Endothelial cell of umbilical vein (primary cell): ENCODE measurements at regions not wholly inside any gene's neighbourhood (a gene's known extent, or its start where the extent isn't known, plus 50 kb on each side); places are given as distances from the start of the nearest gene placed in this dataset.

ENCODE experiments used
- BruUV-seq: library from RNA; stranded (reverse); fragments of 400-500 nt; replicated peaks from 2 replicates; lab custom pipeline; 2021; lab: Mats Ljungman, UMichigan
- CTCF ChIA-PET: fragments of 300-600, 350-600 bp; sonication (Branson Sonifier 250); formaldehyde crosslinking; loops from one replicate; lab custom pipeline; 2021; ENCODE audit warnings: antibody characterized with exemption, inconsistent platforms; lab: Charles Lee
- POLR2A ChIA-PET: fragments of 300-600, 350-600 bp; sonication (Branson Sonifier 250); formaldehyde crosslinking; loops from one replicate; lab custom pipeline; 2021; ENCODE audit warnings: antibody characterized with exemption, inconsistent platforms; lab: Charles Lee
- DNase-seq: peaks from one replicate; pipeline ENCODE4 v3.0.0-alpha.2; 2011; ENCODE audit warnings: low read depth, low spot score
- FAIRE-seq: peaks from 2 replicates; lab custom pipeline; 2011; peaks lifted over from hg19 to GRCh38; lab: Jason Lieb, UNC
- H2AFZ ChIP-seq: 2 replicates; pipeline ENCODE4 v1.6.0; 2012; ENCODE audit warnings: low read depth, low read length, control low read depth, inconsistent platforms
- H3K27ac ChIP-seq: 2 replicates; pipeline ENCODE4 v1.5.1; 2011; ENCODE audit warnings: low read depth, mild to moderate bottlenecking, control low read depth, low read length, moderate library complexity; ENCODE audit not compliant: insufficient read depth
- H3K27me3 ChIP-seq, 2 experiments: 2 replicates each; pipeline versions ENCODE4 v1.6.0 to v1.6.1; 2011; ENCODE audit warnings: low read length in 2 of 2, mixed read lengths in 1 of 2; ENCODE audit not compliant: control insufficient read depth in 2 of 2, insufficient read depth in 2 of 2
- H3K36me3 ChIP-seq, 2 experiments: 2 replicates in 1 of 2; 3 replicates in 1 of 2; pipeline ENCODE4 v1.5.1; 2011; ENCODE audit warnings: low read length in 2 of 2, mild to moderate bottlenecking in 1 of 2, moderate library complexity in 1 of 2; ENCODE audit not compliant: control insufficient read depth in 2 of 2, insufficient read depth in 2 of 2; ENCODE audit errors: extremely low read depth in 1 of 2
- H3K4me1 ChIP-seq: 3 replicates; pipeline ENCODE4 v1.5.1; 2011; ENCODE audit warnings: mild to moderate bottlenecking, low read length; ENCODE audit not compliant: control insufficient read depth, insufficient read depth; ENCODE audit errors: extremely low read depth
- H3K4me2 ChIP-seq: 2 replicates; pipeline ENCODE4 v1.6.1; 2011; ENCODE audit warnings: low read length, control low read depth, mixed read lengths; ENCODE audit not compliant: insufficient read depth
- H3K4me3 ChIP-seq, 3 experiments: fragments of 200-600 bp in 1 of 3; sonication (generic), shearing (Covaris generic) in 1 of 3; replicated peaks in 1 of 3; 2 replicates each; pipeline ENCODE4 v1.5.1; 2011 to 2016; ENCODE audit warnings: control low read depth in 3 of 3, low read length in 3 of 3, mild to moderate bottlenecking in 2 of 3, inconsistent platforms in 1 of 3, low read depth in 1 of 3, moderate library complexity in 1 of 3; ENCODE audit not compliant: insufficient read depth in 1 of 3
- H3K79me2 ChIP-seq: 2 replicates; pipeline ENCODE4 v1.6.0; 2012; ENCODE audit warnings: low read length, inconsistent platforms; ENCODE audit not compliant: control insufficient read depth, insufficient read depth
- H3K9ac ChIP-seq: replicated peaks from 2 replicates; pipeline ENCODE3; 2011; ENCODE audit warnings: low read length, control low read depth; ENCODE audit not compliant: insufficient read depth; ENCODE audit errors: extremely low read depth
- H3K9me1 ChIP-seq: replicated peaks from 3 replicates; pipeline ENCODE4 v1.6.0; 2011; ENCODE audit warnings: mild to moderate bottlenecking, low read length; ENCODE audit not compliant: control insufficient read depth, insufficient read depth; ENCODE audit errors: extremely low read depth
- H3K9me3 ChIP-seq: replicated peaks from 2 replicates; pipeline ENCODE4 v1.5.1; 2012; ENCODE audit warnings: low read length, inconsistent platforms; ENCODE audit not compliant: control insufficient read depth, insufficient read depth
- H4K20me1 ChIP-seq: replicated peaks from 2 replicates; pipeline ENCODE3; 2011; ENCODE audit warnings: mild to moderate bottlenecking, low read length; ENCODE audit not compliant: control insufficient read depth, insufficient read depth; ENCODE audit errors: extremely low read depth
- EZH2 ChIP-seq: IDR thresholded peaks from 2 replicates; pipeline ENCODE4 v1.6.1; 2012; ENCODE audit warnings: borderline replicate concordance, low read depth, mild to moderate bottlenecking, moderate library complexity, low read length, inconsistent platforms; ENCODE audit not compliant: severe bottlenecking
- FOS ChIP-seq: IDR thresholded peaks from 2 replicates; pipeline ENCODE4 v1.6.1; 2011; ENCODE audit warnings: mild to moderate bottlenecking, low read length, moderate library complexity, borderline replicate concordance; ENCODE audit not compliant: insufficient read depth
- GATA2 ChIP-seq: IDR thresholded peaks from 2 replicates; pipeline ENCODE4 v1.7.0; 2011; ENCODE audit warnings: low read depth, mild to moderate bottlenecking, moderate library complexity, mixed read lengths, low read length; ENCODE audit not compliant: insufficient read length, insufficient read depth
- JUN ChIP-seq: IDR thresholded peaks from 2 replicates; pipeline ENCODE4 v1.6.1; 2011; ENCODE audit warnings: borderline replicate concordance, low read depth; ENCODE audit not compliant: insufficient read length, insufficient read depth
- MYC ChIP-seq: IDR thresholded peaks from one replicate; pipeline ENCODE4 v1.6.1; 2011; ENCODE audit warnings: mild to moderate bottlenecking, low read depth, low read length
- POLR2A ChIP-seq: IDR thresholded peaks from 2 replicates; pipeline ENCODE4 v1.6.1; 2012; ENCODE audit warnings: low read depth, mild to moderate bottlenecking, control low read depth, low read length
- POLR2AphosphoS5 ChIP-seq: IDR thresholded peaks from 2 replicates; pipeline ENCODE4 v1.6.1; 2012; ENCODE audit warnings: low read depth, mild to moderate bottlenecking, control low read depth, low read length, moderate library complexity; ENCODE audit not compliant: insufficient read depth
- dilution Hi-C: fragments of 300-500 bp; cut with MboI; formaldehyde crosslinking; loops from one replicate; pipeline ENCODE4 v1.15.0; 2019; ENCODE audit warnings: low sequenced_read_pairs; ENCODE audit not compliant: extremely low pct_ligation_motif_present
- intact Hi-C: fragments of 100-400 bp; cut with micrococcal nuclease; formaldehyde crosslinking; loops from one replicate; pipeline ENCODE4 v1.10.0; 2022
- TF ChIP-seq, protein P1 (sequence below): IDR thresholded peaks from 2 replicates; pipeline ENCODE4 v1.6.1; 2011; ENCODE audit not compliant: insufficient read depth, insufficient read length
- TF ChIP-seq, protein P2 (sequence below), 2 donors: IDR thresholded peaks; 1 replicate in 1 of 2; 2 replicates in 1 of 2; pipeline ENCODE4 v1.5.1; 2011; ENCODE audit warnings: low read length in 2 of 2, mild to moderate bottlenecking in 2 of 2, moderate library complexity in 2 of 2, control low read depth in 1 of 2, inconsistent platforms in 1 of 2, low read depth in 1 of 2; ENCODE audit not compliant: insufficient read depth in 1 of 2; ENCODE audit errors: extremely low read depth in 1 of 2

DNA sequence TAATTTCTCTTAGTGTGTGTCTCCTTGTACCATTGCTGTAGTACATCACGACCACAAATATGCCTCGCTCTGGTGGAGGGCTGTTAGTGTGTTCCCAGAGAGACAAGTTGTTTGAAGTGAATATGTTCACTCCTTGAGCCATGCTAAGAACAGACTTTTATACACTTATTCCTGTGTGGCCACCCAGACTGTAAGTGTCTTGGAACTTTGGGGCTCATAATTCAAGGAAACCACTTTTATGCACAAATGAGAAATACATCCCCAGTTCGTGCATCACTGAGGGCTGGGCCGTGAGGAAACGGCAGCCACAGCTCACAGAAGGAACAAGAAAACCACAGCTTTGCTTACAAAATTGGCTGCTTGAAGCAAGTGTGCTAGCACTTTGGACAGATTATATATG lies 362.2 kb upstream of the DDHD1 start:
- DNase-seq (no peak), FAIRE-seq (no peak)
- Histone ChIP-seq H3K4me3 (no peak overlapping the region), H4K20me1 (no peaks in the 10 kb centered on the region), H3K36me3 (no peaks in the 10 kb centered on the region), H3K27ac (no peak overlapping the region), H3K4me2 (no peak overlapping the region), H3K9ac (no peak overlapping the region), H2AFZ (no peak overlapping the region), H3K9me1 (no peaks in the 10 kb centered on the region), H3K79me2 (no peaks in the 10 kb centered on the region), H3K27me3 (peaks cover 0 to 6% of the 10 kb centered on the region in 2 experiments), H3K9me3 (no peaks in the 10 kb centered on the region), H3K4me1 (no peaks in the 10 kb centered on the region)
- ChIA-PET POLR2A (no interaction called here), CTCF (no interaction called here)
- intact Hi-C loops (no loop called here), dilution Hi-C loops (no loop called here)
- BruUV-seq, result no TSS peak
- TF ChIP-seq FOS, result no peak
- no peak for TF ChIP-seq GATA2
- TF ChIP-seq EZH2, result no peak
- no peak for TF ChIP-seq MYC
- no peak for TF ChIP-seq POLR2AphosphoS5
- TF ChIP-seq, protein P1, sequence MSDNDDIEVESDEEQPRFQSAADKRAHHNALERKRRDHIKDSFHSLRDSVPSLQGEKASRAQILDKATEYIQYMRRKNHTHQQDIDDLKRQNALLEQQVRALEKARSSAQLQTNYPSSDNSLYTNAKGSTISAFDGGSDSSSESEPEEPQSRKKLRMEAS, result no peak
- TF ChIP-seq JUN, result no peak
- TF ChIP-seq POLR2A, result no peak
- TF ChIP-seq, protein P2, sequence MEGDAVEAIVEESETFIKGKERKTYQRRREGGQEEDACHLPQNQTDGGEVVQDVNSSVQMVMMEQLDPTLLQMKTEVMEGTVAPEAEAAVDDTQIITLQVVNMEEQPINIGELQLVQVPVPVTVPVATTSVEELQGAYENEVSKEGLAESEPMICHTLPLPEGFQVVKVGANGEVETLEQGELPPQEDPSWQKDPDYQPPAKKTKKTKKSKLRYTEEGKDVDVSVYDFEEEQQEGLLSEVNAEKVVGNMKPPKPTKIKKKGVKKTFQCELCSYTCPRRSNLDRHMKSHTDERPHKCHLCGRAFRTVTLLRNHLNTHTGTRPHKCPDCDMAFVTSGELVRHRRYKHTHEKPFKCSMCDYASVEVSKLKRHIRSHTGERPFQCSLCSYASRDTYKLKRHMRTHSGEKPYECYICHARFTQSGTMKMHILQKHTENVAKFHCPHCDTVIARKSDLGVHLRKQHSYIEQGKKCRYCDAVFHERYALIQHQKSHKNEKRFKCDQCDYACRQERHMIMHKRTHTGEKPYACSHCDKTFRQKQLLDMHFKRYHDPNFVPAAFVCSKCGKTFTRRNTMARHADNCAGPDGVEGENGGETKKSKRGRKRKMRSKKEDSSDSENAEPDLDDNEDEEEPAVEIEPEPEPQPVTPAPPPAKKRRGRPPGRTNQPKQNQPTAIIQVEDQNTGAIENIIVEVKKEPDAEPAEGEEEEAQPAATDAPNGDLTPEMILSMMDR (IDR thresholded peaks at IDR 0.05; ENCODE audit: extremely low read depth in 1 of 2, insufficient read depth in 1 of 2, low read depth in 1 of 2, low read length in 2 of 2), result no peak
